Stromal cell of bone marrow (primary cell): ENCODE measurements at regions not wholly inside any gene's neighbourhood (a gene's known extent, or its start where the extent isn't known, plus 50 kb on each side); places are given as distances from the start of the nearest gene placed in this dataset.
"Not testable (repeated sequence)": the region's sequence is repeated elsewhere in the genome, so short reads cannot be mapped to it uniquely, and the experiment has no call there.

Source experiments
- DNase-seq: peaks from one replicate; pipeline ENCODE4 v3.0.0-alpha.2; 2012; ENCODE audit warnings: low read depth

GRCh38 chr4:134708616-134709015 lies 507.0 kb upstream of the PABPC4L start:
- DNase-seq: no peak

GRCh38 chr4:134708026-134708425 lies 506.4 kb upstream of the PABPC4L start:
- no peak for DNase-seq

- DNase-seq: no peak
These were observed 500.8 kb upstream of the PABPC4L start for GRCh38 chr4:134702374-134702773.

- no peak for DNase-seq
These were observed 498.7 kb upstream of the PABPC4L start for GRCh38 chr4:134700251-134700650.

- not testable (repeated sequence) for DNase-seq
These were observed 497.2 kb upstream of the PABPC4L start for GRCh38 chr4:134698831-134699230.

GRCh38 chr4:134695433-134695832 lies 493.8 kb upstream of the PABPC4L start:
- no peak for DNase-seq

- no peak for DNase-seq
These were observed 490.3 kb upstream of the PABPC4L start for GRCh38 chr4:134691915-134692314.

GRCh38 chr4:134687646-134688628 lies 486.3 kb upstream of the PABPC4L start:
- no peak for DNase-seq

GRCh38 chr4:134677209-134677814 lies 475.7 kb upstream of the PABPC4L start:
- DNase-seq: no peak

- DNase-seq: no peak
These were observed 466.6 kb upstream of the PABPC4L start for GRCh38 chr4:134668237-134668636.

GRCh38 chr4:134666640-134667039 lies 465.1 kb upstream of the PABPC4L start:
- DNase-seq: no peak

GRCh38 chr4:134665429-134665828 lies 463.8 kb upstream of the PABPC4L start:
- no peak for DNase-seq

- no peak for DNase-seq
These were observed 462.2 kb upstream of the PABPC4L start for GRCh38 chr4:134663742-134664141.

- no peak for DNase-seq
These were observed 448.9 kb upstream of the PABPC4L start for GRCh38 chr4:134650461-134650860.

- no peak for DNase-seq
These were observed 444.2 kb upstream of the PABPC4L start for GRCh38 chr4:134645778-134646177.

GRCh38 chr4:134636338-134637051 lies 434.9 kb upstream of the PABPC4L start:
- no peak for DNase-seq

GRCh38 chr4:134634301-134634700 lies 432.7 kb upstream of the PABPC4L start:
- no peak for DNase-seq

GRCh38 chr4:134632056-134632455 lies 430.5 kb upstream of the PABPC4L start:
- DNase-seq: no peak

GRCh38 chr4:134628066-134628465 lies 426.5 kb upstream of the PABPC4L start:
- no peak for DNase-seq

- no peak for DNase-seq
These were observed 425.8 kb upstream of the PABPC4L start for GRCh38 chr4:134627366-134627765.

GRCh38 chr4:134624365-134624764 lies 422.8 kb upstream of the PABPC4L start:
- no peak for DNase-seq
